CD14-positive monocyte (primary cell): ENCODE measurements at regions not wholly inside any gene's neighbourhood (a gene's known extent, or its start where the extent isn't known, plus 50 kb on each side); places are given as distances from the start of the nearest gene placed in this dataset.

ENCODE experiments used
- DNase-seq, 3 donors: peaks; one replicate each; pipeline ENCODE4 v3.0.0-alpha.2; 2011 to 2022
- H2AFZ ChIP-seq: 2 replicates; pipeline ENCODE4 v1.6.0; 2012; ENCODE audit warnings: mild to moderate bottlenecking, low read depth, low read length, inconsistent platforms; ENCODE audit not compliant: insufficient read depth, poor library complexity, severe bottlenecking
- H3K27ac ChIP-seq, 2 donors: 1 replicate in 1 of 2; 2 replicates in 1 of 2; pipeline ENCODE4 v1.5.1; 2012 to 2013; ENCODE audit warnings: low read length in 2 of 2, control low read depth in 1 of 2, inconsistent platforms in 1 of 2, low read depth in 1 of 2, mild to moderate bottlenecking in 1 of 2
- H3K27me3 ChIP-seq, 2 donors: one replicate each; pipeline versions ENCODE4 v1.6.0 to v1.6.1; 2011 to 2013; ENCODE audit warnings: low read length in 2 of 2; ENCODE audit not compliant: control insufficient read depth in 2 of 2, insufficient read depth in 2 of 2
- H3K36me3 ChIP-seq, 2 donors: replicated peaks in 1 of 2; 1 replicate in 1 of 2; 2 replicates in 1 of 2; pipeline versions ENCODE4 v1.5.1 to v1.6.1; 2012 to 2013; ENCODE audit warnings: low read length in 2 of 2, control low read depth in 1 of 2, inconsistent platforms in 1 of 2, mild to moderate bottlenecking in 1 of 2; ENCODE audit not compliant: insufficient read depth in 2 of 2, control insufficient read depth in 1 of 2
- H3K4me1 ChIP-seq, 2 donors: 1 replicate in 1 of 2; 2 replicates in 1 of 2; pipeline versions ENCODE4 v1.5.1 to v1.6.1; 2012 to 2013; ENCODE audit warnings: low read length in 2 of 2, control low read depth in 1 of 2, inconsistent platforms in 1 of 2, mild to moderate bottlenecking in 1 of 2, moderate library complexity in 1 of 2; ENCODE audit not compliant: insufficient read depth in 2 of 2, control insufficient read depth in 1 of 2
- H3K4me2 ChIP-seq: replicated peaks from 2 replicates; pipeline ENCODE3; 2012; ENCODE audit warnings: low read length, moderate library complexity, mild to moderate bottlenecking; ENCODE audit not compliant: poor library complexity, severe bottlenecking; ENCODE audit errors: extremely low read depth
- H3K4me3 ChIP-seq, 3 experiments: fragments of 200-600 bp in 1 of 3; sonication (generic) in 1 of 3; replicated peaks in 1 of 3; 1 replicate in 2 of 3; 2 replicates in 1 of 3; pipeline ENCODE4 v1.5.1; 2011 to 2013; ENCODE audit warnings: low read length in 3 of 3, mild to moderate bottlenecking in 3 of 3, control low read depth in 2 of 3, low read depth in 2 of 3, inconsistent platforms in 1 of 3, moderate library complexity in 1 of 3
- H3K79me2 ChIP-seq: 2 replicates; pipeline ENCODE4 v1.6.0; 2012; ENCODE audit warnings: mild to moderate bottlenecking, control low read depth, inconsistent platforms, low read length, moderate library complexity; ENCODE audit not compliant: insufficient read depth
- H3K9ac ChIP-seq: 2 replicates; pipeline ENCODE4 v1.6.0; 2017; ENCODE audit warnings: low read length, mild to moderate bottlenecking; ENCODE audit not compliant: insufficient read depth, poor library complexity, severe bottlenecking
- H3K9me3 ChIP-seq, 2 donors: replicated peaks in 1 of 2; 1 replicate in 1 of 2; 2 replicates in 1 of 2; pipeline versions ENCODE4 v1.5.1 to v1.6.1; 2012 to 2013; ENCODE audit warnings: low read length in 2 of 2, control low read depth in 1 of 2; ENCODE audit not compliant: control insufficient read depth in 1 of 2, insufficient read depth in 1 of 2
- H4K20me1 ChIP-seq: 2 replicates; pipeline ENCODE4 v1.6.0; 2012; ENCODE audit warnings: mild to moderate bottlenecking, low read length, control low read depth, moderate library complexity; ENCODE audit not compliant: insufficient read depth
- H3K27ac Mint-ChIP-seq, 7 donors: one replicate each; pipeline ENCODE4 v1.8.0; 2020; ENCODE audit warnings: mild to moderate bottlenecking in 7 of 7, mixed read lengths in 7 of 7, moderate library complexity in 6 of 7, inconsistent platforms in 2 of 7
- H3K27me3 Mint-ChIP-seq, 3 donors: one replicate each; pipeline ENCODE4 v1.8.0; 2021 to 2022; ENCODE audit warnings: low read depth in 3 of 3, mild to moderate bottlenecking in 3 of 3, mixed read lengths in 3 of 3, moderate library complexity in 3 of 3, inconsistent platforms in 1 of 3
- H3K36me3 Mint-ChIP-seq, 2 donors: one replicate each; pipeline ENCODE4 v1.8.0; 2020; ENCODE audit warnings: mixed read lengths in 2 of 2, inconsistent platforms in 1 of 2, mild to moderate bottlenecking in 1 of 2
- H3K4me1 Mint-ChIP-seq: one replicate; pipeline ENCODE4 v1.8.0; 2020; ENCODE audit warnings: mild to moderate bottlenecking, mixed read lengths
- H3K4me3 Mint-ChIP-seq, 2 donors: one replicate each; pipeline ENCODE4 v1.8.0; 2020; ENCODE audit warnings: mild to moderate bottlenecking in 2 of 2, mixed read lengths in 2 of 2, moderate library complexity in 1 of 2
- H3K9me3 Mint-ChIP-seq, 7 donors: one replicate each; pipeline ENCODE4 v1.8.0; 2020 to 2022; ENCODE audit warnings: mixed read lengths in 7 of 7, mild to moderate bottlenecking in 6 of 7, moderate library complexity in 6 of 7, inconsistent platforms in 2 of 7
- CTCF ChIP-seq: fragments of 200-600 bp; IDR thresholded peaks from one replicate; pipeline ENCODE4 v1.8.0; 2022; ENCODE audit warnings: antibody characterized with exemption, mild to moderate bottlenecking
- WGBS: methylation state at CpG from one replicate; pipeline ENCODE4 v1.1.5; 2013; ENCODE audit warnings: missing lambda C conversion rate; ENCODE audit not compliant: insufficient coverage; 5-methylcytosine and 5-hydroxymethylcytosine counted together
- intact Hi-C, 2 donors: fragments of 100-400 bp; cut with micrococcal nuclease; formaldehyde crosslinking; loops; one replicate each; pipeline versions ENCODE4 v1.15.0 to v1.15.1; 2023

- no peaks in the 10 kb centered on the region for H3K79me2 ChIP-seq
- no peaks in the 10 kb centered on the region for H3K4me1 ChIP-seq
- H4K20me1 ChIP-seq: no peaks in the 10 kb centered on the region
- intact Hi-C loops: no loop called here
- Mint-ChIP-seq H3K4me3 (no peak overlapping the region), H3K36me3 (no peaks in the 10 kb centered on the region), H3K4me1 (no peaks in the 10 kb centered on the region), H3K27me3 (peaks cover 0 to 4% (median 0%) of the 10 kb centered on the region in 3 donors), H3K9me3 (no peaks in the 10 kb centered on the region), H3K27ac (no peak overlapping the region)
- H3K27me3 ChIP-seq: no peaks in the 10 kb centered on the region
- H2AFZ ChIP-seq: no peak overlapping the region
- no peak overlapping the region for H3K4me2 ChIP-seq
- DNase-seq: no peak
- H3K4me3 ChIP-seq: no peak overlapping the region
- no peaks in the 10 kb centered on the region for H3K9me3 ChIP-seq
- H3K36me3 ChIP-seq: no peaks in the 10 kb centered on the region
- no peak overlapping the region for H3K27ac ChIP-seq
- no peak overlapping the region for H3K9ac ChIP-seq
- TF ChIP-seq CTCF: no peak
Observed at GRCh38 chrX:34576864-34577263, 80.2 kb downstream of the TMEM47 start.

GRCh38 chrX:34565981-34566380, 91.1 kb downstream of the TMEM47 start:
- no peak overlapping the region for H3K27ac Mint-ChIP-seq
- no peaks in the 10 kb centered on the region for H3K36me3 Mint-ChIP-seq
- no peak overlapping the region for H3K4me3 ChIP-seq
- H3K4me1 Mint-ChIP-seq: no peaks in the 10 kb centered on the region
- TF ChIP-seq CTCF: no peak
- peaks cover 0 to 3% (median 0%) of the 10 kb centered on the region in 7 donors for H3K9me3 Mint-ChIP-seq
- H3K4me1 ChIP-seq: no peaks in the 10 kb centered on the region
- H3K4me2 ChIP-seq: no peak overlapping the region
- peaks cover 0 to 4% (median 0%) of the 10 kb centered on the region in 3 donors for H3K27me3 Mint-ChIP-seq
- no CpG with 5 or more reads among the region's 2 CpGs for WGBS
- no peak overlapping the region for H2AFZ ChIP-seq
- H3K36me3 ChIP-seq: no peaks in the 10 kb centered on the region
- no peaks in the 10 kb centered on the region for H3K9me3 ChIP-seq
- H3K9ac ChIP-seq: no peak overlapping the region
- no peak overlapping the region for H3K27ac ChIP-seq
- H3K27me3 ChIP-seq: no peaks in the 10 kb centered on the region
- H3K4me3 Mint-ChIP-seq: no peak overlapping the region
- no peaks in the 10 kb centered on the region for H3K79me2 ChIP-seq
- intact Hi-C loops: no loop called here
- no peak for DNase-seq
- no peaks in the 10 kb centered on the region for H4K20me1 ChIP-seq
